Testis (tissue), 2 donors: ENCODE measurements at regions not wholly inside any gene's neighbourhood (a gene's known extent, or its start where the extent isn't known, plus 50 kb on each side); places are given as distances from the start of the nearest gene placed in this dataset.

Source experiments
- CTCF ChIP-seq, 3 experiments: fragments of 450-650 bp in 2 of 3; fragments of 200-600 bp in 1 of 3; sonication (generic) in 1 of 3; IDR thresholded peaks; one replicate each; pipeline ENCODE4 v1.5.1; 2016 to 2019; ENCODE audit warnings: antibody characterized with exemption in 3 of 3, mild to moderate bottlenecking in 2 of 3, moderate library complexity in 1 of 3
- POLR2A ChIP-seq: fragments of 450-650 bp; IDR thresholded peaks from one replicate; pipeline ENCODE4 v1.6.1; 2017; ENCODE audit warnings: antibody characterized with exemption, mild to moderate bottlenecking, moderate library complexity

- TF ChIP-seq CTCF (IDR thresholded peaks at IDR 0.05) (no peak), POLR2A (no peak)
Measured at GRCh38 chr4:138871555-138871875, 144.1 kb upstream of the NOCT start.
